Progenitor cell of endocrine pancreas (in vitro differentiated cells): ENCODE measurements at regions not wholly inside any gene's neighbourhood (a gene's known extent, or its start where the extent isn't known, plus 50 kb on each side); places are given as distances from the start of the nearest gene placed in this dataset.

Experiments used
- DNase-seq: peaks from one replicate; pipeline ENCODE4 v3.0.0; 2021; ENCODE audit warnings: low spot score; ENCODE audit not compliant: unreplicated experiment
- H3K27ac Mint-ChIP-seq: 2 replicates; pipeline ENCODE4 v1.8.0; 2021; ENCODE audit warnings: mild to moderate bottlenecking, moderate library complexity, mixed read lengths
- H3K27me3 Mint-ChIP-seq: 2 replicates; pipeline ENCODE4 v1.8.0; 2021; ENCODE audit warnings: mixed read lengths
- H3K36me3 Mint-ChIP-seq: 2 replicates; pipeline ENCODE4 v1.8.0; 2022; ENCODE audit warnings: mixed read lengths; ENCODE audit not compliant: insufficient read depth
- H3K4me1 Mint-ChIP-seq: 2 replicates; pipeline ENCODE4 v1.8.0; 2021; ENCODE audit warnings: low read depth, mixed read lengths
- H3K4me3 Mint-ChIP-seq: 2 replicates; pipeline ENCODE4 v1.8.0; 2021; ENCODE audit warnings: low read depth, mild to moderate bottlenecking, moderate library complexity, mixed read lengths
- H3K9me3 Mint-ChIP-seq: 2 replicates; pipeline ENCODE4 v1.8.0; 2021; ENCODE audit warnings: low read depth, mixed read lengths
- CTCF ChIP-seq: fragments of 200-600 bp; sonication (generic); IDR thresholded peaks from one replicate; pipeline ENCODE4 v1.5.0; 2021; ENCODE audit warnings: antibody characterized with exemption, mild to moderate bottlenecking; ENCODE audit not compliant: unreplicated experiment

GRCh38 chr12:4157122-4157521 lies 116.4 kb upstream of the CCND2 start:
- no peak overlapping the region for H3K4me3 Mint-ChIP-seq
- H3K36me3 Mint-ChIP-seq: no peaks in the 10 kb centered on the region
- H3K27me3 Mint-ChIP-seq: peaks cover 7% of the 10 kb centered on the region
- DNase-seq: no peak
- no peak overlapping the region for H3K27ac Mint-ChIP-seq
- no peak for TF ChIP-seq CTCF
- H3K4me1 Mint-ChIP-seq: peaks cover 4% of the 10 kb centered on the region
- peaks cover 8% of the 10 kb centered on the region for H3K9me3 Mint-ChIP-seq

DNA sequence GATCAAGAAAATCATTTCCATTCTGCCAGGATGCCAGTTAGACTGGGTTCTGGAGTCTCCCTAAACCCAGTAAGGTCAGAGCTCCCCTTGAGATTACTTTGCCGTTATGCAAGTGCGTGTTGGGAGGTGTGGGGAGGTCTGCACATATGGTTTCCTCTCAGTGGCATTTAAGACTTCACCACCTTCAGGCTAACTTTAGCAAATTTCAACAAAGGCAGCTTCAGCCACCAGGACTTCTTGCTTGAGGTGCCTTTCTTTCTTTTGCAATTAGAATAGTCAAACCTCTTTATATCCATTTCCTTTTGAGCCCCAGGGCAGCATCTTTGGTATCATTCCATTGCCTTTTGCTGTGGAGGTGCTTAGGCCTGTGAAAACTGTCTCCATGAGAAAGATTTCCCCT lies 117.2 kb upstream of the CCND2 start:
- Mint-ChIP-seq H3K4me3 (no peak overlapping the region), H3K4me1 (peaks cover 4% of the 10 kb centered on the region), H3K27me3 (peaks cover 5% of the 10 kb centered on the region), H3K9me3 (peaks cover 2% of the 10 kb centered on the region), H3K27ac (no peak overlapping the region), H3K36me3 (peaks cover 1% of the 10 kb centered on the region)
- DNase-seq: no peak
- TF ChIP-seq CTCF: no peak

- peaks cover 4% of the 10 kb centered on the region for H3K4me1 Mint-ChIP-seq
- no peak overlapping the region for H3K27ac Mint-ChIP-seq
Observed at GRCh38 chr12:4154672-4155225, 118.8 kb upstream of the CCND2 start.

DNA sequence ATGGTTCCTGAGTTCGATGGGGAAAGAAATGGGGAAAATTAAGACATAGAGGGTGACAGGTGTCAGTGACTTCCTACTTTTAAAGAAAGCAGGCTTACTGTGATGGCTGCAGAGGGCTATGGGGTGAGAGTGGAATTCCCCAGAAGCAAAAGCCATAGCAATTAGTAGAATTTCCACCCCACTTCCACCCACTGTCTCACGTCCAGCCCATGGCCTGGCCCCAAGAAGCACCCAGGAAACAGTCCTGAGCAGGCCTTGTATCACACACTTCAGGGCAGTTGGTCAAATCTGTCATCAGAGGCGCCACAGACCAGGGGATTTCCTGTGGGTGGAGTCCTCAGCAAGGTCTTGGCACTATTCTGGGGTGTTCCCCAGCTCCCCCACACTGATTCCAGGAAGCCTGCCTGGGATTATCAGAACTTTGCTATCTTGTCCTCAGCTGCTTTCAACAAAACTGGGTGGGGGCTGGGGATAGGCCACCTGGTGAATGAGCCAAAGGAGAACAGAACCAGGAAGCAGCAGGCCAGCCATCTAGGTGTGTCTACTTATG lies 120.1 kb upstream of the CCND2 start:
- Mint-ChIP-seq H3K4me1 (peaks cover 4% of the 10 kb centered on the region), H3K36me3 (peaks cover 2% of the 10 kb centered on the region), H3K9me3 (peaks cover 10% of the 10 kb centered on the region), H3K27me3 (peaks cover 6% of the 10 kb centered on the region), H3K4me3 (no peak overlapping the region), H3K27ac (no peak overlapping the region)
- no peak for TF ChIP-seq CTCF
- DNase-seq: no peak

More at GRCh38 chr12:4154672-4155225, 118.8 kb upstream of the CCND2 start:
- TF ChIP-seq CTCF: no peak
- no peak for DNase-seq
- Mint-ChIP-seq H3K27me3 (peaks cover 6% of the 10 kb centered on the region), H3K36me3 (peaks cover 2% of the 10 kb centered on the region), H3K9me3 (peaks cover 10% of the 10 kb centered on the region), H3K4me3 (no peak overlapping the region)

DNA sequence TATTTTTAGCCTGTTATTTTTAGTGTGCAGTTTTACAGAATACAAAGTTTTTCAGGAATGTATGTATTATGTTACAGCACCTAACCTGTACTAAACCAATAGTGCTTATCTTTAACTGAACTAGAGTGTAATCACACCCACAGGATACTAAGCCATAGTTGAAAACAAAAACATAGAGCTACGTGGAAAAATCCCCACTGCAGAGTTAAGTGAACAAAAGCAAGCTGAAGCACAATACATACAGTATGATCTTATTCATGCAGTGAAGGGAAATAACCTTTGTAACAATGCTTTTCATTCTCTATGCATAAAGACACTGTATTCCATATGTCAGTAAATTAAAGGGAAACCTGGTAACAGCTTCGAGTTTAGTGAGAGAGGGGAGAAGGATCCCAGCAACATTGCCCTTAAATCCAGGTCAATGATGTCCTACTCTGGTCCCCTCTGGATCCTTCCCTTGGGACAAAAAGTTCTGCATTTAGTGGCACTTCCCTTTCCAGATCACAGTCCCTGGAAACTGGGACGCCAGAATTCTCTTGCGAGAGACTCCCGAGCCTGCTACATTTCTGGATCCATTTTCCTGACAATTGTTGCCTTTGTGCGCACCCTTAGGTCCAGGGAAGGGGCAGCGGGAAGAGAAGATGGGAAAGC lies 121.3 kb upstream of the CCND2 start:
- peaks cover 10% of the 10 kb centered on the region for H3K9me3 Mint-ChIP-seq
- peaks cover 2% of the 10 kb centered on the region for H3K36me3 Mint-ChIP-seq
- H3K4me3 Mint-ChIP-seq: no peak overlapping the region
- TF ChIP-seq CTCF: no peak
- H3K27me3 Mint-ChIP-seq: peaks cover 15% of the 10 kb centered on the region
- peaks cover 4% of the 10 kb centered on the region for H3K4me1 Mint-ChIP-seq
- DNase-seq: no peak
- H3K27ac Mint-ChIP-seq: no peak overlapping the region
